Chondrocyte (in vitro differentiated cells): ENCODE measurements at regions not wholly inside any gene's neighbourhood (a gene's known extent, or its start where the extent isn't known, plus 50 kb on each side); places are given as distances from the start of the nearest gene placed in this dataset.

Source experiments
- DNase-seq: peaks from one replicate; pipeline ENCODE4 v3.0.0; 2021; ENCODE audit warnings: mixed read lengths, low spot score
- H3K27ac Mint-ChIP-seq: one replicate; pipeline ENCODE4 v1.8.0; 2021; ENCODE audit warnings: mild to moderate bottlenecking, moderate library complexity, mixed read lengths; ENCODE audit not compliant: unreplicated experiment
- H3K27me3 Mint-ChIP-seq: 2 replicates; pipeline ENCODE4 v1.8.0; 2021; ENCODE audit warnings: low read depth, mixed read lengths
- H3K36me3 Mint-ChIP-seq: 2 replicates; pipeline ENCODE4 v1.8.0; 2021; ENCODE audit warnings: low read depth, mixed read lengths
- H3K4me1 Mint-ChIP-seq: 2 replicates; pipeline ENCODE4 v1.8.0; 2021; ENCODE audit warnings: low read depth, mild to moderate bottlenecking, mixed read lengths
- H3K4me3 Mint-ChIP-seq: one replicate; pipeline ENCODE4 v1.8.0; 2021; ENCODE audit warnings: mild to moderate bottlenecking, moderate library complexity, mixed read lengths; ENCODE audit not compliant: unreplicated experiment
- H3K9me3 Mint-ChIP-seq: 2 replicates; pipeline ENCODE4 v1.8.0; 2021; ENCODE audit warnings: low read depth, mixed read lengths
- TF ChIP-seq, protein P1 (sequence below): fragments of 200-600 bp; sonication (generic); IDR thresholded peaks from 2 replicates; pipeline ENCODE4 v1.5.0; 2021; ENCODE audit warnings: antibody characterized with exemption, mild to moderate bottlenecking, moderate library complexity

GRCh38 chr9:134575901-134576176 is 65.8 kb upstream of the COL5A1 start:
- DNase-seq: no peak
- peak overlapping the region; percentile 11 for H3K27ac Mint-ChIP-seq
- peaks cover 32% of the 10 kb centered on the region for H3K4me1 Mint-ChIP-seq
- H3K36me3 Mint-ChIP-seq: peaks cover 6% of the 10 kb centered on the region
- no peak overlapping the region for H3K4me3 Mint-ChIP-seq
- no peaks in the 10 kb centered on the region for H3K27me3 Mint-ChIP-seq
- peaks cover 19% of the 10 kb centered on the region for H3K9me3 Mint-ChIP-seq
- TF ChIP-seq, protein P1, sequence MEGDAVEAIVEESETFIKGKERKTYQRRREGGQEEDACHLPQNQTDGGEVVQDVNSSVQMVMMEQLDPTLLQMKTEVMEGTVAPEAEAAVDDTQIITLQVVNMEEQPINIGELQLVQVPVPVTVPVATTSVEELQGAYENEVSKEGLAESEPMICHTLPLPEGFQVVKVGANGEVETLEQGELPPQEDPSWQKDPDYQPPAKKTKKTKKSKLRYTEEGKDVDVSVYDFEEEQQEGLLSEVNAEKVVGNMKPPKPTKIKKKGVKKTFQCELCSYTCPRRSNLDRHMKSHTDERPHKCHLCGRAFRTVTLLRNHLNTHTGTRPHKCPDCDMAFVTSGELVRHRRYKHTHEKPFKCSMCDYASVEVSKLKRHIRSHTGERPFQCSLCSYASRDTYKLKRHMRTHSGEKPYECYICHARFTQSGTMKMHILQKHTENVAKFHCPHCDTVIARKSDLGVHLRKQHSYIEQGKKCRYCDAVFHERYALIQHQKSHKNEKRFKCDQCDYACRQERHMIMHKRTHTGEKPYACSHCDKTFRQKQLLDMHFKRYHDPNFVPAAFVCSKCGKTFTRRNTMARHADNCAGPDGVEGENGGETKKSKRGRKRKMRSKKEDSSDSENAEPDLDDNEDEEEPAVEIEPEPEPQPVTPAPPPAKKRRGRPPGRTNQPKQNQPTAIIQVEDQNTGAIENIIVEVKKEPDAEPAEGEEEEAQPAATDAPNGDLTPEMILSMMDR: no peak

GRCh38 chr9:134585021-134585561 is 56.5 kb upstream of the COL5A1 start:
- no peak overlapping the region for H3K4me3 Mint-ChIP-seq
- peaks cover 6% of the 10 kb centered on the region for H3K36me3 Mint-ChIP-seq
- H3K27ac Mint-ChIP-seq: no peak overlapping the region
- no peaks in the 10 kb centered on the region for H3K27me3 Mint-ChIP-seq
- H3K4me1 Mint-ChIP-seq: peaks cover 24% of the 10 kb centered on the region
- TF ChIP-seq, protein P1: no peak
- DNase-seq: no peak
- peaks cover 12% of the 10 kb centered on the region for H3K9me3 Mint-ChIP-seq

- peaks cover 3% of the 10 kb centered on the region for H3K9me3 Mint-ChIP-seq
- H3K4me3 Mint-ChIP-seq: no peak overlapping the region
These were observed 55.6 kb upstream of the COL5A1 start for GRCh38 chr9:134585746-134586706.

GRCh38 chr9:134589748-134590147 is 51.9 kb upstream of the COL5A1 start:
- H3K9me3 Mint-ChIP-seq: no peaks in the 10 kb centered on the region
- no peaks in the 10 kb centered on the region for H3K36me3 Mint-ChIP-seq
- H3K27ac Mint-ChIP-seq: no peak overlapping the region
- peaks cover 59% of the 10 kb centered on the region for H3K4me1 Mint-ChIP-seq
- TF ChIP-seq, protein P1: no peak
- H3K27me3 Mint-ChIP-seq: no peaks in the 10 kb centered on the region
- no peak overlapping the region for H3K4me3 Mint-ChIP-seq
- no peak for DNase-seq

More at GRCh38 chr9:134585746-134586706, 55.6 kb upstream of the COL5A1 start:
- Mint-ChIP-seq H3K27me3 (no peaks in the 10 kb centered on the region), H3K4me1 (peaks cover 32% of the 10 kb centered on the region), H3K36me3 (peaks cover under 1% of the 10 kb centered on the region), H3K27ac (peak overlapping the region; percentile 45)
- TF ChIP-seq, protein P1: peak; percentile 69
- peak; percentile 95 for DNase-seq

DNA sequence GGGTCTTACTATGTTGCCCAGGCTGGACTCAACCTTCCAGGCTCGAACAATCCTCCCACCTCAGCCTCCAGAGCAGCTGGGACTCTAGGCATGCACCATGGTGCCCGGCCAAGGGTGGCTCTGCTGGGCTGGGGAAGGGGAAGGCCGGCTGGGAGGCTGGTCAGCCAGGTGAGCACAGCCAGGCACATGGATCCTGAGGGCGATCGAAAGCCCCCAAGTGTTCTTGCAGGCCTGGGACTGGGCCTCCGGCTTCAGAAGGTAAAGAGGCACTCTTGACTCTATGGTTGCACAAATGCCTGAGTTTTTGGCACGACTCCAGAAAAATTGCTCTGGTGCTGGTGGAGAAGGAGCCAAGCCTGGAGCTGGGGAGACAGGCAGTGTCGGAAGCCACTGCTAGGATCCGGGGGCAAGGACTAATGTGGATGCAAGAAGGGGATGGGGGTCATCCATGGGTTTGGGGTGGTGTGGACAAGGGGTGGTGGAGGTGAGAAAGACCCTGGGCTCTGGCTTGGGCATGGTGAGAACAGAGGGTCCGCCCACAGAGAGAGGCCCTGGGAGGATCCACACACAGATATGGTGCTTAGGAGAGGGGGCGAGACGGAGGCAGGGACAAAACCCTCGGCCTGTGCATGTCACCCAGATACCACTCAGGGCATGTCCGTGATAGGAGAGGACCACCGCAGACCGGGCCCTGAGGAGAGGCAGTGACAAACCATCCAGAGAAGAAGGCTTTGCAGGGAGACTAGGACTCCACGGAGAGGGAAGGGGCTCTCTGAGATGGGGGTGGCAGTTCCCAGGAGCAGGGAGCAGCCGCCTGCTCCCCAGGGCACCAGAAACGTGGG is 51.1 kb upstream of the COL5A1 start:
- TF ChIP-seq, protein P1: no peak
- Mint-ChIP-seq H3K4me1 (peaks cover 52% of the 10 kb centered on the region), H3K27ac (peak overlapping the region; percentile 96), H3K27me3 (no peaks in the 10 kb centered on the region), H3K36me3 (no peaks in the 10 kb centered on the region), H3K4me3 (no peak overlapping the region), H3K9me3 (no peaks in the 10 kb centered on the region)
- no peak for DNase-seq
